ENCODE measurements at regions not wholly inside any gene's neighbourhood (a gene's known extent, or its start where the extent isn't known, plus 50 kb on each side); places are given as distances from the start of the nearest gene placed in this dataset.
A peak's percentile ranks its signal among the peaks of the same experiment; 100 is the strongest.

GRCh38 chr5:72558383-72558782, 51.2 kb upstream of the ZNF366 start:
- TF ChIP-seq CTCF (IDR thresholded peaks at IDR 0.05; ENCODE audit: low read depth, low read length), result no peak
- no peaks in the 10 kb centered on the region; the same call in 1 of the 2 replicates for H3K4me1 ChIP-seq

GRCh38 chr5:72558046-72558336, 50.8 kb upstream of the ZNF366 start:
- Histone ChIP-seq H3K4me3 (ENCODE audit: low read depth, low read length) (no peak overlapping the region), H3K36me3 (no peaks in the 10 kb centered on the region), H3K4me1 (no peaks in the 10 kb centered on the region; the same call in 1 of the 2 replicates), H3K27me3 (no peaks in the 10 kb centered on the region), H3K9me3 (no peaks in the 10 kb centered on the region)
- TF ChIP-seq CTCF (IDR thresholded peaks at IDR 0.05; ENCODE audit: low read depth, low read length), result no peak
- DNase-seq, result no peak

More at GRCh38 chr5:72558383-72558782, 51.2 kb upstream of the ZNF366 start:
- peak; percentile 22 for DNase-seq
- Histone ChIP-seq H3K36me3 (no peaks in the 10 kb centered on the region), H3K9me3 (no peaks in the 10 kb centered on the region), H3K27me3 (no peaks in the 10 kb centered on the region), H3K4me3 (ENCODE audit: low read depth, low read length) (no peak overlapping the region)

GRCh38 chr5:72557167-72558045, 50.2 kb upstream of the ZNF366 start:
- no peaks in the 10 kb centered on the region for H3K27me3 ChIP-seq
- TF ChIP-seq CTCF (IDR thresholded peaks at IDR 0.05; ENCODE audit: low read depth, low read length), result no peak
- no peaks in the 10 kb centered on the region for H3K36me3 ChIP-seq
- no peaks in the 10 kb centered on the region; the same call in 1 of the 2 replicates for H3K4me1 ChIP-seq
- H3K9me3 ChIP-seq, result no peaks in the 10 kb centered on the region
- no peak for DNase-seq
- H3K4me3 ChIP-seq (ENCODE audit: low read depth, low read length), result peak overlapping the region; percentile 36
